B cell (primary cell): ENCODE measurements at regions not wholly inside any gene's neighbourhood (a gene's known extent, or its start where the extent isn't known, plus 50 kb on each side); places are given as distances from the start of the nearest gene placed in this dataset.

Experiments
- ATAC-seq: fragments of 200-7000 bp; cut with Tn5 transposase; one replicate; pipeline ENCODE4 v1.10.0; 2021; ENCODE audit warnings: low read depth, mild to moderate bottlenecking, moderate number of reproducible peaks, moderate library complexity
- CTCF ChIA-PET: fragments of 350-600 bp; sonication (Branson Sonifier 250); formaldehyde crosslinking; loops from one replicate; lab custom pipeline; 2021; ENCODE audit warnings: antibody characterized with exemption, inconsistent platforms; lab: Charles Lee
- POLR2A ChIA-PET: fragments of 350-600 bp; sonication (Branson Sonifier 250); formaldehyde crosslinking; loops from one replicate; lab custom pipeline; 2021; ENCODE audit warnings: antibody characterized with exemption; lab: Charles Lee
- DNase-seq: peaks from one replicate; pipeline ENCODE4 v3.0.0; 2013
- H2AFZ ChIP-seq: 2 replicates; pipeline ENCODE4 v1.6.1; 2012; ENCODE audit warnings: mild to moderate bottlenecking, low read depth, low read length; ENCODE audit not compliant: insufficient read depth, poor library complexity, severe bottlenecking
- H3K27ac ChIP-seq, 2 donors: 1 replicate in 1 of 2; 2 replicates in 1 of 2; pipeline ENCODE4 v1.5.1; 2012 to 2013; ENCODE audit warnings: low read length in 2 of 2, mild to moderate bottlenecking in 2 of 2, moderate library complexity in 1 of 2
- H3K27me3 ChIP-seq, 4 experiments: fragments of 200-600 bp in 1 of 4; sonication (generic) in 1 of 4; replicated peaks in 1 of 4; 1 replicate in 2 of 4; 2 replicates in 2 of 4; pipeline versions ENCODE4 v1.6.1 to v1.7.0; 2013 to 2016; ENCODE audit warnings: low read length in 3 of 4, mild to moderate bottlenecking in 2 of 4, mixed read lengths in 1 of 4, moderate library complexity in 1 of 4; ENCODE audit not compliant: insufficient read depth in 4 of 4, control insufficient read depth in 3 of 4; ENCODE audit errors: control extremely low read depth in 1 of 4
- H3K36me3 ChIP-seq, 2 experiments: replicated peaks in 1 of 2; 1 replicate in 1 of 2; 2 replicates in 1 of 2; pipeline versions ENCODE4 v1.6.1 to v1.7.1; 2013; ENCODE audit warnings: low read length in 1 of 2; ENCODE audit not compliant: insufficient read depth in 2 of 2, control insufficient read depth in 1 of 2; ENCODE audit errors: control extremely low read depth in 1 of 2, extremely low read depth in 1 of 2
- H3K4me1 ChIP-seq, 2 donors: fragments of 200-600 bp in 1 of 2; sonication (generic) in 1 of 2; 1 replicate in 1 of 2; 2 replicates in 1 of 2; pipeline versions ENCODE4 v1.5.1 to v1.6.1; 2013 to 2017; ENCODE audit warnings: low read length in 2 of 2; ENCODE audit not compliant: control insufficient read depth in 2 of 2, insufficient read depth in 2 of 2
- H3K4me2 ChIP-seq: replicated peaks from 2 replicates; pipeline ENCODE3; 2012; ENCODE audit warnings: mild to moderate bottlenecking, low read depth, low read length; ENCODE audit not compliant: poor library complexity, severe bottlenecking
- H3K4me3 ChIP-seq, 5 experiments: fragments of 200-600 bp in 1 of 5; sonication (generic) in 1 of 5; 1 replicate in 3 of 5; 2 replicates in 2 of 5; pipeline versions ENCODE4 v1.5.1 to v1.7.0; 2011 to 2016; ENCODE audit warnings: low read length in 4 of 5, mild to moderate bottlenecking in 4 of 5, low read depth in 2 of 5, control low read depth in 1 of 5, moderate library complexity in 1 of 5; ENCODE audit not compliant: insufficient read depth in 1 of 5; ENCODE audit errors: control extremely low read depth in 1 of 5, extremely low read depth in 1 of 5
- H3K79me2 ChIP-seq: fragments of 200-600 bp; sonication (generic); one replicate; pipeline ENCODE4 v1.6.0; 2016; ENCODE audit warnings: low read length; ENCODE audit not compliant: control insufficient read depth, insufficient read depth
- H3K9ac ChIP-seq: fragments of 200-600 bp; sonication (generic); 2 replicates; pipeline ENCODE4 v1.6.1; 2017; ENCODE audit warnings: mild to moderate bottlenecking, low read length, moderate library complexity
- H3K9me3 ChIP-seq, 3 donors: one replicate each; pipeline versions ENCODE4 v1.6.1 to v1.7.1; 2013; ENCODE audit warnings: low read length in 2 of 3; ENCODE audit not compliant: control insufficient read depth in 2 of 3, insufficient read depth in 1 of 3; ENCODE audit errors: control extremely low read depth in 1 of 3
- H4K20me1 ChIP-seq: 2 replicates; pipeline ENCODE4 v1.6.0; 2012; ENCODE audit warnings: mild to moderate bottlenecking, low read length; ENCODE audit not compliant: insufficient read depth, control insufficient read depth, poor library complexity, severe bottlenecking
- H3K27ac Mint-ChIP-seq: one replicate; pipeline ENCODE4 v1.8.0; 2021; ENCODE audit warnings: mixed read lengths
- H3K27me3 Mint-ChIP-seq: one replicate; pipeline ENCODE4 v1.8.0; 2021; ENCODE audit warnings: mixed read lengths
- H3K4me1 Mint-ChIP-seq: one replicate; pipeline ENCODE4 v1.8.0; 2021; ENCODE audit warnings: mixed read lengths
- H3K4me3 Mint-ChIP-seq: one replicate; pipeline ENCODE4 v1.8.0; 2021; ENCODE audit warnings: mixed read lengths
- H3K9me3 Mint-ChIP-seq: one replicate; pipeline ENCODE4 v1.8.0; 2022; ENCODE audit warnings: mixed read lengths; ENCODE audit not compliant: insufficient read depth
- CTCF ChIP-seq: fragments of 200-600 bp; IDR thresholded peaks from one replicate; pipeline ENCODE4 v1.8.0; 2022; ENCODE audit warnings: antibody characterized with exemption, mild to moderate bottlenecking
- EZH2 ChIP-seq: IDR thresholded peaks from 2 replicates; pipeline ENCODE4 v1.6.1; 2012; ENCODE audit warnings: borderline replicate concordance, low read depth, mild to moderate bottlenecking, moderate library complexity, low read length; ENCODE audit not compliant: insufficient read depth, poor library complexity, severe bottlenecking
- WGBS: methylation state at CpG from one replicate; pipeline ENCODE4 v1.1.5; 2013; ENCODE audit warnings: missing lambda C conversion rate; ENCODE audit not compliant: insufficient coverage; 5-methylcytosine and 5-hydroxymethylcytosine counted together
- intact Hi-C: fragments of 100-400 bp; cut with micrococcal nuclease; formaldehyde crosslinking; loops from one replicate; pipeline ENCODE4 v1.10.0; 2022

- Histone ChIP-seq H3K4me3 (no peak overlapping the region), H3K4me1 (peaks cover 0 to 7% of the 10 kb centered on the region in 2 donors), H4K20me1 (no peaks in the 10 kb centered on the region), H3K36me3 (no peaks in the 10 kb centered on the region), H3K9ac (no peak overlapping the region), H3K9me3 (peaks cover 0 to 5% (median 0%) of the 10 kb centered on the region in 3 donors), H3K27ac (no peak overlapping the region), H3K4me2 (no peak overlapping the region), H3K27me3 (peaks cover 0 to 6% (median 0%) of the 10 kb centered on the region in 4 experiments), H3K79me2 (no peaks in the 10 kb centered on the region), H2AFZ (no peak overlapping the region)
- intact Hi-C loops = no loop called here
- ChIA-PET CTCF (interaction anchor here (0.6 kb wide), 1 partner anchor 210 kb away, joined by 3 read pairs; no protein-coding TSS in a partner anchor), POLR2A (no interaction called here)
- Mint-ChIP-seq H3K4me3 (no peak overlapping the region), H3K4me1 (peaks cover 1% of the 10 kb centered on the region), H3K27me3 (peaks cover under 1% of the 10 kb centered on the region), H3K9me3 (no peaks in the 10 kb centered on the region), H3K27ac (no peak overlapping the region)
- DNase-seq (no peak), ATAC-seq (no peak)
- 79% methylated on average over 11 of the region's 11 CpGs for WGBS
- TF ChIP-seq EZH2 = no peak
- TF ChIP-seq CTCF = no peak
Measured at GRCh38 chr20:24785141-24786110, 163.6 kb upstream of the CST7 start.

GRCh38 chr20:24786111-24786495, 163.0 kb upstream of the CST7 start:
- H3K9me3 Mint-ChIP-seq = no peaks in the 10 kb centered on the region
- intact Hi-C loops = no loop called here
- no peaks in the 10 kb centered on the region for H3K27me3 Mint-ChIP-seq
- no peak overlapping the region for H3K27ac Mint-ChIP-seq
- Histone ChIP-seq H3K4me1 (peaks cover 0 to under 1% of the 10 kb centered on the region in 2 donors), H2AFZ (no peak overlapping the region), H3K9me3 (peaks cover 0 to 5% (median 0%) of the 10 kb centered on the region in 3 donors), H3K79me2 (no peaks in the 10 kb centered on the region), H3K27ac (no peak overlapping the region), H3K4me3 (no peak overlapping the region), H3K27me3 (peaks cover 0 to 6% (median 0%) of the 10 kb centered on the region in 4 experiments), H4K20me1 (no peaks in the 10 kb centered on the region), H3K4me2 (no peak overlapping the region), H3K9ac (no peak overlapping the region), H3K36me3 (no peaks in the 10 kb centered on the region)
- ChIA-PET POLR2A (no interaction called here), CTCF (no interaction called here)
- 90% methylated on average over 12 of the region's 12 CpGs for WGBS
- H3K4me1 Mint-ChIP-seq = no peaks in the 10 kb centered on the region
- ATAC-seq (no peak), DNase-seq (no peak)
- H3K4me3 Mint-ChIP-seq = no peak overlapping the region
- TF ChIP-seq EZH2 = no peak
- no peak for TF ChIP-seq CTCF
